Peyer's patch (tissue), 4 donors: ENCODE measurements at regions not wholly inside any gene's neighbourhood (a gene's known extent, or its start where the extent isn't known, plus 50 kb on each side); places are given as distances from the start of the nearest gene placed in this dataset.
"Not testable (repeated sequence)": the region's sequence is repeated elsewhere in the genome, so short reads cannot be mapped to it uniquely, and the experiment has no call there.

Source experiments
- DNase-seq, 3 donors: peaks; one replicate each; pipeline ENCODE4 v3.0.0-alpha.2; 2017 to 2019
- H3K27ac ChIP-seq, 4 donors: fragments of 200-600 bp; sonication (generic); one replicate each; pipeline ENCODE4 v1.5.1; 2016 to 2019
- H3K27me3 ChIP-seq, 2 donors: fragments of 200-600 bp; sonication (generic); one replicate each; pipeline ENCODE4 v1.5.1; 2019
- H3K36me3 ChIP-seq, 3 donors: fragments of 200-600 bp; sonication (generic); one replicate each; pipeline ENCODE4 v1.5.1; 2016 to 2019
- H3K4me1 ChIP-seq, 4 donors: fragments of 200-600 bp; sonication (generic); one replicate each; pipeline ENCODE4 v1.5.1; 2016 to 2019
- H3K4me3 ChIP-seq, 4 donors: fragments of 200-600 bp; sonication (generic); 1 replicate in 3 of 4; 2 replicates in 1 of 4; pipeline ENCODE4 v1.5.1; 2016 to 2019; ENCODE audit warnings: mild to moderate bottlenecking in 1 of 4
- H3K9me3 ChIP-seq, 4 donors: fragments of 200-600 bp; sonication (generic); one replicate each; pipeline ENCODE4 v1.5.1; 2016 to 2019; ENCODE audit warnings: mild to moderate bottlenecking in 1 of 4
- CTCF ChIP-seq, 6 experiments: fragments of 450-650 bp in 4 of 6; fragments of 200-600 bp in 2 of 6; sonication (generic) in 1 of 6; IDR thresholded peaks; one replicate each; pipeline ENCODE4 v1.5.1; 2017 to 2019; ENCODE audit warnings: antibody characterized with exemption in 6 of 6, mild to moderate bottlenecking in 3 of 6, moderate library complexity in 1 of 6
- POLR2A ChIP-seq, 2 donors: fragments of 450-650 bp; IDR thresholded peaks; one replicate each; pipeline ENCODE4 v1.5.1; 2017; ENCODE audit warnings: antibody characterized with exemption in 2 of 2, mild to moderate bottlenecking in 2 of 2, moderate library complexity in 2 of 2

- TF ChIP-seq POLR2A (IDR thresholded peaks at IDR 0.05): no peak
- TF ChIP-seq CTCF (IDR thresholded peaks at IDR 0.05): no peak
- H3K27me3 ChIP-seq: no peaks in the 10 kb centered on the region
- H3K27ac ChIP-seq: peak overlapping the region in 1 of 4 donors; percentile 19
- H3K4me1 ChIP-seq: peaks cover 0 to 6% (median 0%) of the 10 kb centered on the region in 4 donors
- no peaks in the 10 kb centered on the region for H3K36me3 ChIP-seq
- no peaks in the 10 kb centered on the region for H3K9me3 ChIP-seq
- H3K4me3 ChIP-seq: no peak overlapping the region
- DNase-seq: no peak
Observed at GRCh38 chr18:3345885-3346284, 84.0 kb downstream of the MYL12B start.

GRCh38 chr18:3346487-3346886 lies 84.6 kb downstream of the MYL12B start:
- Histone ChIP-seq H3K27me3 (no peaks in the 10 kb centered on the region), H3K4me1 (peaks cover 0 to 6% (median 0%) of the 10 kb centered on the region in 4 donors), H3K27ac (no peak overlapping the region), H3K4me3 (no peak overlapping the region), H3K36me3 (no peaks in the 10 kb centered on the region), H3K9me3 (no peaks in the 10 kb centered on the region)
- TF ChIP-seq POLR2A (IDR thresholded peaks at IDR 0.05) (no peak), CTCF (IDR thresholded peaks at IDR 0.05) (no peak)
- no peak for DNase-seq

GRCh38 chr18:3347286-3347803 lies 85.4 kb downstream of the MYL12B start:
- Histone ChIP-seq H3K4me3 (no peak overlapping the region), H3K36me3 (no peaks in the 10 kb centered on the region), H3K27me3 (no peaks in the 10 kb centered on the region), H3K4me1 (peaks cover 0 to 6% (median 0%) of the 10 kb centered on the region in 4 donors), H3K27ac (no peak overlapping the region), H3K9me3 (no peaks in the 10 kb centered on the region)
- DNase-seq: no peak
- TF ChIP-seq CTCF (IDR thresholded peaks at IDR 0.05) (no peak), POLR2A (IDR thresholded peaks at IDR 0.05) (no peak)

GRCh38 chr18:3348176-3348575 lies 86.2 kb downstream of the MYL12B start:
- no peak for DNase-seq
- TF ChIP-seq POLR2A (IDR thresholded peaks at IDR 0.05) (no peak), CTCF (IDR thresholded peaks at IDR 0.05) (no peak)
- no peaks in the 10 kb centered on the region for H3K27me3 ChIP-seq

GRCh38 chr18:3349046-3349841 lies 87.3 kb downstream of the MYL12B start:
- H3K4me1 ChIP-seq, H3K4me3 ChIP-seq, H3K9me3 ChIP-seq, H3K27ac ChIP-seq, H3K27me3 ChIP-seq, DNase-seq, H3K36me3 ChIP-seq: not testable (repeated sequence)

More at GRCh38 chr18:3348176-3348575, 86.2 kb downstream of the MYL12B start:
- H3K27ac ChIP-seq: no peak overlapping the region
- H3K4me1 ChIP-seq: peaks cover 0 to 6% (median 0%) of the 10 kb centered on the region in 4 donors
- no peaks in the 10 kb centered on the region for H3K36me3 ChIP-seq
- H3K9me3 ChIP-seq: no peaks in the 10 kb centered on the region
- no peak overlapping the region for H3K4me3 ChIP-seq

- Histone ChIP-seq H3K36me3 (no peaks in the 10 kb centered on the region), H3K4me1 (peaks cover 0 to 6% (median 0%) of the 10 kb centered on the region in 4 donors), H3K4me3 (no peak overlapping the region), H3K9me3 (no peaks in the 10 kb centered on the region), H3K27me3 (no peaks in the 10 kb centered on the region), H3K27ac (no peak overlapping the region)
- no peak for TF ChIP-seq CTCF (IDR thresholded peaks at IDR 0.05)
- TF ChIP-seq POLR2A (IDR thresholded peaks at IDR 0.05): no peak
- DNase-seq: no peak
Observed at GRCh38 chr18:3350021-3350420, 88.1 kb downstream of the MYL12B start.
